Erythroblast (primary cell): ENCODE measurements at regions not wholly inside any gene's neighbourhood (a gene's known extent, or its start where the extent isn't known, plus 50 kb on each side); places are given as distances from the start of the nearest gene placed in this dataset.

Experiments used
- GATA1 ChIP-seq: IDR thresholded peaks from 2 replicates; pipeline ENCODE4 v1.6.1; 2011; ENCODE audit warnings: low read depth, mild to moderate bottlenecking, control low read depth, low read length, moderate library complexity
- POLR2A ChIP-seq: IDR thresholded peaks from 2 replicates; pipeline ENCODE4 v1.6.1; 2011; ENCODE audit warnings: mild to moderate bottlenecking, low read length

GRCh38 chr5:87069974-87070608, 197.6 kb upstream of the RASA1 start:
- TF ChIP-seq POLR2A, result no peak
- TF ChIP-seq GATA1, result no peak
